HEK293 (cell line): ENCODE measurements at regions not wholly inside any gene's neighbourhood (a gene's known extent, or its start where the extent isn't known, plus 50 kb on each side); places are given as distances from the start of the nearest gene placed in this dataset.
"Not testable (repeated sequence)": the region's sequence is repeated elsewhere in the genome, so short reads cannot be mapped to it uniquely, and the experiment has no call there.

Experiments used
- CTCF ChIA-PET: fragments of 350-600 bp; formaldehyde crosslinking; extraction: SDS; loops from one replicate; lab custom pipeline; 2021; ENCODE audit warnings: antibody characterized with exemption; lab: Yijun Ruan, JAX
- POLR2A ChIA-PET: fragments of 300-600 bp; formaldehyde crosslinking; extraction: SDS; loops from one replicate; lab custom pipeline; 2020; ENCODE audit warnings: antibody characterized with exemption, inconsistent platforms; lab: Yijun Ruan, JAX
- H3K27ac ChIP-seq: fragments of 200-500 bp; sonication (Bioruptor generic); 2 replicates; pipeline ENCODE4 v1.5.1; 2014; ENCODE audit warnings: low read depth, low read length, control low read depth, inconsistent platforms; ENCODE audit errors: extremely low read depth
- H3K36me3 ChIP-seq, 2 experiments: fragments of 200-500 bp in 1 of 2; sonication (Bioruptor generic) in 1 of 2; 1 replicate in 1 of 2; 2 replicates in 1 of 2; pipeline ENCODE4 v1.5.1; 2014 to 2017; ENCODE audit warnings: inconsistent platforms in 2 of 2, low read length in 2 of 2; ENCODE audit not compliant: control insufficient read depth in 2 of 2, insufficient read depth in 1 of 2
- H3K4me1 ChIP-seq: fragments of 200-500 bp; sonication (Bioruptor generic); 2 replicates; pipeline ENCODE4 v1.5.1; 2014; ENCODE audit warnings: mild to moderate bottlenecking, low read length, inconsistent platforms; ENCODE audit not compliant: control insufficient read depth, insufficient read depth
- H3K4me3 ChIP-seq: 2 replicates; pipeline ENCODE4 v1.5.1; 2011; ENCODE audit warnings: low read depth, mild to moderate bottlenecking, control low read depth, low read length, moderate library complexity
- H3K9me3 ChIP-seq: fragments of 200-500 bp; sonication (Bioruptor generic); 2 replicates; pipeline ENCODE4 v1.5.1; 2014; ENCODE audit warnings: low read depth, low read length, inconsistent platforms; ENCODE audit not compliant: control insufficient read depth, insufficient read depth
- IKZF3 ChIP-seq: fragments of 450-650 bp; IDR thresholded peaks from 2 replicates; pipeline ENCODE4 v1.5.0; 2018; ENCODE audit warnings: missing biosample characterization, mild to moderate bottlenecking, missing genetic modification characterization, moderate library complexity
- MEIS1 ChIP-seq: sonication (generic); formaldehyde crosslinking; IDR thresholded peaks from 2 replicates; pipeline ENCODE4 v1.8.1; 2022; ENCODE audit warnings: missing genetic modification reagents, mild to moderate bottlenecking, borderline replicate concordance
- OVOL3 ChIP-seq: fragments of 450-650 bp; formaldehyde crosslinking; IDR thresholded peaks from 2 replicates; pipeline ENCODE4 v1.5.1; 2016; ENCODE audit warnings: missing biosample characterization, missing genetic modification characterization
- RBAK ChIP-seq: fragments of 450-650 bp; formaldehyde crosslinking; IDR thresholded peaks from 2 replicates; pipeline ENCODE4 v1.5.1; 2016; ENCODE audit warnings: missing biosample characterization, missing genetic modification characterization
- ZNF366 ChIP-seq: fragments of 450-650 bp; formaldehyde crosslinking; conservative IDR thresholded peaks from 2 replicates; pipeline ENCODE4 v1.5.1; 2016; ENCODE audit warnings: missing biosample characterization, missing genetic modification characterization
- ZNF501 ChIP-seq: fragments of 450-650 bp; formaldehyde crosslinking; IDR thresholded peaks from 2 replicates; pipeline ENCODE4 v1.5.1; 2016; ENCODE audit warnings: missing biosample characterization, missing genetic modification characterization
- ZXDB ChIP-seq: fragments of 450-650 bp; formaldehyde crosslinking; IDR thresholded peaks from 2 replicates; pipeline ENCODE4 v1.5.1; 2016; ENCODE audit warnings: missing biosample characterization, missing genetic modification characterization
- TF ChIP-seq, protein P1 (sequence below): fragments of 450-650 bp; formaldehyde crosslinking; IDR thresholded peaks from 2 replicates; pipeline ENCODE4 v1.5.1; 2016; ENCODE audit warnings: missing biosample characterization, missing genetic modification characterization
- TF ChIP-seq, protein P2 (sequence below): fragments of 450-650 bp; formaldehyde crosslinking; IDR thresholded peaks from 2 replicates; pipeline ENCODE4 v1.5.1; 2016; ENCODE audit warnings: missing biosample characterization, missing genetic modification characterization, borderline replicate concordance
- TF ChIP-seq, protein P3 (sequence below): fragments of 450-650 bp; formaldehyde crosslinking; IDR thresholded peaks from 2 replicates; pipeline ENCODE4 v1.5.1; 2016; ENCODE audit warnings: missing biosample characterization, missing genetic modification characterization

DNA sequence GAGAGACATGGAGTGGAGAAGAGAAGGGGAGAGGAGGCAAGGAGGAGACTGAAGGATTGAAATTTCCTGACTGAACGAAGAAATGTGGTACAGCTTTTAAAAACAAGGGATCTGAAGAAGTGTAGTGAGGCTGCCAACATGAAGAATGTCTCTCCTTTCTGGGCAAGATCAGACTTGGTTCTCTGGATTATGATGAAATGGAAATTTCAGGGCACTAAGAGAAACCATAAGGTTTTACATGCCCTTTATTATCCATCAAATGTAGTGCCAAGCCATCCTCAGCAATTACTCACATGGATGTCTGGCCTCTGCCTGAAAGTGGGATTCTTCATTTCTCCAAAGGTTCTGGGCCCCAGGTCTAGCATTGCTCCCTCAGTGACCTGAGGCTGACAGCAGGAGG lies 77.6 kb upstream of the CCDC80 start (continued):
- TF ChIP-seq, protein P1, sequence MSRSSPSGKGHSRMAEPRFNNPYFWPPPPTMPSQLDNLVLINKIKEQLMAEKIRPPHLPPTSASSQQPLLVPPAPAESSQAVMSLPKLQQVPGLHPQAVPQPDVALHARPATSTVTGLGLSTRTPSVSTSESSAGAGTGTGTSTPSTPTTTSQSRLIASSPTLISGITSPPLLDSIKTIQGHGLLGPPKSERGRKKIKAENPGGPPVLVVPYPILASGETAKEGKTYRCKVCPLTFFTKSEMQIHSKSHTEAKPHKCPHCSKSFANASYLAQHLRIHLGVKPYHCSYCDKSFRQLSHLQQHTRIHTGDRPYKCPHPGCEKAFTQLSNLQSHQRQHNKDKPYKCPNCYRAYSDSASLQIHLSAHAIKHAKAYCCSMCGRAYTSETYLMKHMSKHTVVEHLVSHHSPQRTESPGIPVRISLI (tag by site-specific recombination): no peak

DNA sequence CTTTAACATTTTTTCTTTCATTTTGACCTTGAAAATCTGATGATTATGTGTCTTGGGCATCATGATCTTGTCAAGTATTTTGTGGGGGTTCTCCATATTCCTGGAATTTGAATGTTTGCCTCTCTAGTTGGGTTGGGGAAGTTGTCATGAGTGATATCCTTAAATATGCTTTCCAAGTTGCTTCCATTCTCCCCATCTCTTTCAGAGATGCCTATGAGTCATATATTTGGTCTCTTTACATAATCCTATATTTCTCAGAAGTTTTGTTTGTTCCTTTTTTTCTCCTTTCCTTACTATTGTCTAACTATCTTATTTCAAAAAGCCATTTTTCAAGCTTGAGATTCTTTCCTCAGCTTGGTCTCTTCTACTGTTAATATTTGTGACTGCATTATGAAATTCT lies 69.0 kb upstream of the CCDC80 start:
- H3K4me3 ChIP-seq: no peak overlapping the region
- CTCF ChIA-PET: interaction anchor here (0.6 kb wide), 1 partner anchor 51 kb away, joined by 3 read pairs; no protein-coding TSS in a partner anchor
- no peak overlapping the region for H3K27ac ChIP-seq
- H3K9me3 ChIP-seq: no peaks in the 10 kb centered on the region
- POLR2A ChIA-PET: no interaction called here
- H3K36me3 ChIP-seq: no peaks in the 10 kb centered on the region
- TF ChIP-seq, protein P2, sequence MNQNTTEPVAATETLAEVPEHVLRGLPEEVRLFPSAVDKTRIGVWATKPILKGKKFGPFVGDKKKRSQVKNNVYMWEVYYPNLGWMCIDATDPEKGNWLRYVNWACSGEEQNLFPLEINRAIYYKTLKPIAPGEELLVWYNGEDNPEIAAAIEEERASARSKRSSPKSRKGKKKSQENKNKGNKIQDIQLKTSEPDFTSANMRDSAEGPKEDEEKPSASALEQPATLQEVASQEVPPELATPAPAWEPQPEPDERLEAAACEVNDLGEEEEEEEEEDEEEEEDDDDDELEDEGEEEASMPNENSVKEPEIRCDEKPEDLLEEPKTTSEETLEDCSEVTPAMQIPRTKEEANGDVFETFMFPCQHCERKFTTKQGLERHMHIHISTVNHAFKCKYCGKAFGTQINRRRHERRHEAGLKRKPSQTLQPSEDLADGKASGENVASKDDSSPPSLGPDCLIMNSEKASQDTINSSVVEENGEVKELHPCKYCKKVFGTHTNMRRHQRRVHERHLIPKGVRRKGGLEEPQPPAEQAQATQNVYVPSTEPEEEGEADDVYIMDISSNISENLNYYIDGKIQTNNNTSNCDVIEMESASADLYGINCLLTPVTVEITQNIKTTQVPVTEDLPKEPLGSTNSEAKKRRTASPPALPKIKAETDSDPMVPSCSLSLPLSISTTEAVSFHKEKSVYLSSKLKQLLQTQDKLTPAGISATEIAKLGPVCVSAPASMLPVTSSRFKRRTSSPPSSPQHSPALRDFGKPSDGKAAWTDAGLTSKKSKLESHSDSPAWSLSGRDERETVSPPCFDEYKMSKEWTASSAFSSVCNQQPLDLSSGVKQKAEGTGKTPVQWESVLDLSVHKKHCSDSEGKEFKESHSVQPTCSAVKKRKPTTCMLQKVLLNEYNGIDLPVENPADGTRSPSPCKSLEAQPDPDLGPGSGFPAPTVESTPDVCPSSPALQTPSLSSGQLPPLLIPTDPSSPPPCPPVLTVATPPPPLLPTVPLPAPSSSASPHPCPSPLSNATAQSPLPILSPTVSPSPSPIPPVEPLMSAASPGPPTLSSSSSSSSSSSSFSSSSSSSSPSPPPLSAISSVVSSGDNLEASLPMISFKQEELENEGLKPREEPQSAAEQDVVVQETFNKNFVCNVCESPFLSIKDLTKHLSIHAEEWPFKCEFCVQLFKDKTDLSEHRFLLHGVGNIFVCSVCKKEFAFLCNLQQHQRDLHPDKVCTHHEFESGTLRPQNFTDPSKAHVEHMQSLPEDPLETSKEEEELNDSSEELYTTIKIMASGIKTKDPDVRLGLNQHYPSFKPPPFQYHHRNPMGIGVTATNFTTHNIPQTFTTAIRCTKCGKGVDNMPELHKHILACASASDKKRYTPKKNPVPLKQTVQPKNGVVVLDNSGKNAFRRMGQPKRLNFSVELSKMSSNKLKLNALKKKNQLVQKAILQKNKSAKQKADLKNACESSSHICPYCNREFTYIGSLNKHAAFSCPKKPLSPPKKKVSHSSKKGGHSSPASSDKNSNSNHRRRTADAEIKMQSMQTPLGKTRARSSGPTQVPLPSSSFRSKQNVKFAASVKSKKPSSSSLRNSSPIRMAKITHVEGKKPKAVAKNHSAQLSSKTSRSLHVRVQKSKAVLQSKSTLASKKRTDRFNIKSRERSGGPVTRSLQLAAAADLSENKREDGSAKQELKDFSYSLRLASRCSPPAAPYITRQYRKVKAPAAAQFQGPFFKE (tag by site-specific recombination): no peak
- no peak for TF ChIP-seq ZNF501 (tag by site-specific recombination)
- TF ChIP-seq IKZF3: no peak
- TF ChIP-seq MEIS1: no peak
- TF ChIP-seq, protein P3, sequence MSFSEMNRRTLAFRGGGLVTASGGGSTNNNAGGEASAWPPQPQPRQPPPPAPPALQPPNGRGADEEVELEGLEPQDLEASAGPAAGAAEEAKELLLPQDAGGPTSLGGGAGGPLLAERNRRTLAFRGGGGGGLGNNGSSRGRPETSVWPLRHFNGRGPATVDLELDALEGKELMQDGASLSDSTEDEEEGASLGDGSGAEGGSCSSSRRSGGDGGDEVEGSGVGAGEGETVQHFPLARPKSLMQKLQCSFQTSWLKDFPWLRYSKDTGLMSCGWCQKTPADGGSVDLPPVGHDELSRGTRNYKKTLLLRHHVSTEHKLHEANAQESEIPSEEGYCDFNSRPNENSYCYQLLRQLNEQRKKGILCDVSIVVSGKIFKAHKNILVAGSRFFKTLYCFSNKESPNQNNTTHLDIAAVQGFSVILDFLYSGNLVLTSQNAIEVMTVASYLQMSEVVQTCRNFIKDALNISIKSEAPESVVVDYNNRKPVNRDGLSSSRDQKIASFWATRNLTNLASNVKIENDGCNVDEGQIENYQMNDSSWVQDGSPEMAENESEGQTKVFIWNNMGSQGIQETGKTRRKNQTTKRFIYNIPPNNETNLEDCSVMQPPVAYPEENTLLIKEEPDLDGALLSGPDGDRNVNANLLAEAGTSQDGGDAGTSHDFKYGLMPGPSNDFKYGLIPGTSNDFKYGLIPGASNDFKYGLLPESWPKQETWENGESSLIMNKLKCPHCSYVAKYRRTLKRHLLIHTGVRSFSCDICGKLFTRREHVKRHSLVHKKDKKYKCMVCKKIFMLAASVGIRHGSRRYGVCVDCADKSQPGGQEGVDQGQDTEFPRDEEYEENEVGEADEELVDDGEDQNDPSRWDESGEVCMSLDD: no peak
- no peak for TF ChIP-seq ZNF366
- no peaks in the 10 kb centered on the region for H3K4me1 ChIP-seq

DNA sequence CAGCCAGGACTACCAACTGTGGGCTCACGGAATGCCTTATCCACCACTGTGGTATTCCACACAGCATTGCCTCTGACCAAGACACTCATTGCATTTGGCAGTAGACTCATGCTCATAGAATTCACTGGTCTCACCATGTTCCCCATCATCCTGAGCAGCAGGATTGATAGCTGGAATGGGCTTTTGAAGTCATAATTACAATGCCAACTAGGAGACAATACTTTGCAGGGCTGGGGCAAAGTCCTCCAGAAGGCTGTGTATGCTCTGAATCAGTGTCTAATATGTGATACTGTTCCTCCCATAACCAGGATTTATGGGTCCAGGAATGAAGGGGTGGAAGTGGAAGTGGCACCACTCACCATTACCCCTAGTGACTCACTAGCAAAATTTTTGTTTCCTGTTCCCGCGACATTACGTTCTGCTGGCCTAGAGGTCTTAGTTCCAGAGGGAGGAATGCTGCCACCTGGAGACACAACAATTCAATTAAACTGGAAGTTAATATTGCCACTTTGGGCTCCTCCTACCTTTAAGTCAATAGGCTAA lies 58.6 kb upstream of the CCDC80 start:
- H3K4me1 ChIP-seq: no peaks in the 10 kb centered on the region
- ChIA-PET POLR2A (no interaction called here), CTCF (interaction anchor here (5.4 kb wide), 1 partner anchor 57 kb away, joined by 30 read pairs; the partner anchor contains the start of gene CCDC80)
- H3K27ac ChIP-seq: no peak overlapping the region
- TF ChIP-seq ZXDB (tag by site-specific recombination): no peak
- no peak for TF ChIP-seq RBAK
- TF ChIP-seq OVOL3 (tag by site-specific recombination): no peak
- no peaks in the 10 kb centered on the region for H3K36me3 ChIP-seq
- H3K4me3 ChIP-seq: no peak overlapping the region
- no peaks in the 10 kb centered on the region for H3K9me3 ChIP-seq

DNA sequence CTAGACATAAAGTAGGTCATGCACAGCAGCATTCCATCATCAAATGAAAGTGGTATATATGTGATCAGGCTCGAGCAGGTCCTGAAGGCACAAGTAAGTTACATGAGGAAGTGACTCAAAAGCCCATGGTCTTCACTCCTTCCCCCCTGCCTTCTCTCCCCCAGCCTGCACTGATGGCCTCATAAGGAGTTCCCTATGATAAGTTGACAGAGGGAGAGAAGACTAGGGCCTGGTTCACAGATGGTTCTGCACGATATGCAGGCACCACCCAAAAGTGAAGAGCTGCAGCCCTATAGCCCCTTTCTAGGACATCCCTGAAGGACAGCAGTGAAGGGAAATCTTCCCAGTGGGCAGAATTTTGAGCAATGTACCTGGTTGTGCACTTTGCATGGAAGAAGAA lies 57.5 kb upstream of the CCDC80 start:
- CTCF ChIA-PET: interaction anchor here (0.7 to 5.4 kb wide), 3 partner anchors 14 to 116 kb away, joined by 3 to 30 read pairs (median 3); partner anchors contain the start of gene CCDC80
- POLR2A ChIA-PET: not testable (repeated sequence)

More for the DNA sequence above, 57.5 kb upstream of the CCDC80 start:
- H3K27ac ChIP-seq, H3K4me3 ChIP-seq, H3K4me1 ChIP-seq, H3K36me3 ChIP-seq, H3K9me3 ChIP-seq: not testable (repeated sequence)
